Mesendoderm (in vitro differentiated cells): ENCODE measurements at regions not wholly inside any gene's neighbourhood (a gene's known extent, or its start where the extent isn't known, plus 50 kb on each side); places are given as distances from the start of the nearest gene placed in this dataset.

Experiments
- DNase-seq: peaks from one replicate; pipeline ENCODE4 v3.0.0; 2013
- H2AK5ac ChIP-seq: 2 replicates; pipeline ENCODE4 v1.6.1; 2013; ENCODE audit warnings: low read length, inconsistent platforms
- H2BK120ac ChIP-seq: 2 replicates; pipeline ENCODE4 v1.6.1; 2013; ENCODE audit warnings: low read depth, mild to moderate bottlenecking, low read length, moderate library complexity, mixed read lengths
- H2BK15ac ChIP-seq: replicated peaks from 2 replicates; pipeline ENCODE4 v1.6.1; 2013; ENCODE audit warnings: low read depth, mild to moderate bottlenecking, moderate library complexity
- H2BK5ac ChIP-seq: 2 replicates; pipeline ENCODE4 v1.6.1; 2013; ENCODE audit warnings: low read length, inconsistent platforms
- H3K18ac ChIP-seq: 2 replicates; pipeline ENCODE4 v1.6.1; 2013; ENCODE audit warnings: mild to moderate bottlenecking, low read length, mixed read lengths
- H3K23ac ChIP-seq: one replicate; pipeline ENCODE4 v1.6.1; 2013; ENCODE audit warnings: low read length
- H3K27ac ChIP-seq: 2 replicates; pipeline ENCODE4 v1.5.1; 2013; ENCODE audit warnings: low read depth, mild to moderate bottlenecking, inconsistent platforms, low read length, moderate library complexity
- H3K27me3 ChIP-seq: 2 replicates; pipeline ENCODE4 v1.6.1; 2013; ENCODE audit warnings: low read length, control low read depth, mild to moderate bottlenecking, inconsistent platforms; ENCODE audit not compliant: insufficient read depth, poor library complexity
- H3K36me3 ChIP-seq: 2 replicates; pipeline ENCODE4 v1.6.1; 2013; ENCODE audit warnings: low read length, inconsistent platforms; ENCODE audit not compliant: control insufficient read depth, insufficient read depth
- H3K4ac ChIP-seq: one replicate; pipeline ENCODE4 v1.6.1; 2013; ENCODE audit warnings: low read depth, mild to moderate bottlenecking, low read length, moderate library complexity
- H3K4me1 ChIP-seq: 2 replicates; pipeline ENCODE4 v1.6.1; 2013; ENCODE audit warnings: low read depth, low read length, inconsistent platforms; ENCODE audit not compliant: control insufficient read depth
- H3K4me2 ChIP-seq: 2 replicates; pipeline ENCODE4 v1.6.1; 2013; ENCODE audit warnings: low read length
- H3K4me3 ChIP-seq: 2 replicates; pipeline ENCODE4 v1.5.1; 2013; ENCODE audit warnings: mild to moderate bottlenecking, low read length
- H3K56ac ChIP-seq: one replicate; pipeline ENCODE4 v1.6.1; 2013; ENCODE audit warnings: low read length
- H3K79me1 ChIP-seq: 2 replicates; pipeline ENCODE4 v1.6.1; 2013; ENCODE audit warnings: low read length, inconsistent platforms
- H3K79me2 ChIP-seq: 2 replicates; pipeline ENCODE4 v1.6.1; 2013; ENCODE audit warnings: mild to moderate bottlenecking, low read length; ENCODE audit not compliant: control insufficient read depth, insufficient read depth
- H3K9ac ChIP-seq: 2 replicates; pipeline ENCODE4 v1.6.1; 2013; ENCODE audit warnings: low read length, inconsistent platforms
- H4K5ac ChIP-seq: one replicate; pipeline ENCODE4 v1.6.1; 2013; ENCODE audit warnings: low read length
- H4K8ac ChIP-seq: one replicate; pipeline ENCODE4 v1.6.1; 2013; ENCODE audit warnings: low read depth, mild to moderate bottlenecking, control low read depth, low read length, moderate library complexity
- WGBS: extraction: QIAGEN DNeasy Blood & Tissue Kit; methylation state at CpG from one replicate; pipeline ENCODE4 v1.1.7; 2013; ENCODE audit warnings: low lambda C conversion rate, missing lambda C conversion rate; ENCODE audit not compliant: insufficient coverage; ENCODE audit errors: extremely low coverage; 5-methylcytosine and 5-hydroxymethylcytosine counted together

DNA sequence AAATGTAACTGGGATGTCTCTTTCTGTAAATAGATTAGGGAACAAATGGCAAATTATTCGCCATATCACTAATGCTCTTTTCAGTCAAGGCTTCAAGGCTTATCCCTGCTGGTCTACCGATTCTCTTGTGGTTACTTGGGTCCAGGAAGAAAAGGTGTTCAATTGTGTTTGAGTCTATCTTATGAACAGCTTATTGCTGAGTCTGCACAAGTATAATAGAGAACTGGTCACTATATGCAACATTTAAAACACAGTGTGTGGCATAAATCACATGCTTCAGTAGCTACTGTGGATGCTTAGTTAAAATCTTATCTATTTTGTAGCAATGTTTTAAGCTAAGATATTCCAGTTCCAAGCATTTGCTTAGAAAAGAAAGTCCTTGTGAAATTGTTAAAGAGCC, 274.2 kb upstream of the FAM174A start:
- DNase-seq: no peak
- Histone ChIP-seq H3K23ac (no peak overlapping the region), H3K79me2 (no peaks in the 10 kb centered on the region), H3K4me2 (no peak overlapping the region), H3K4ac (no peak overlapping the region), H4K5ac (no peak overlapping the region), H3K4me3 (no peak overlapping the region), H4K8ac (no peak overlapping the region), H3K18ac (no peak overlapping the region), H3K56ac (no peak overlapping the region), H2BK5ac (no peak overlapping the region), H3K79me1 (no peaks in the 10 kb centered on the region), H3K27me3 (no peaks in the 10 kb centered on the region), H3K4me1 (no peaks in the 10 kb centered on the region), H3K9ac (no peak overlapping the region), H2AK5ac (no peak overlapping the region), H3K27ac (no peak overlapping the region), H2BK15ac (no peak overlapping the region), H3K36me3 (no peaks in the 10 kb centered on the region), H2BK120ac (no peak overlapping the region)
- WGBS: no CpG with 5 or more reads among the region's 2 CpGs

DNA sequence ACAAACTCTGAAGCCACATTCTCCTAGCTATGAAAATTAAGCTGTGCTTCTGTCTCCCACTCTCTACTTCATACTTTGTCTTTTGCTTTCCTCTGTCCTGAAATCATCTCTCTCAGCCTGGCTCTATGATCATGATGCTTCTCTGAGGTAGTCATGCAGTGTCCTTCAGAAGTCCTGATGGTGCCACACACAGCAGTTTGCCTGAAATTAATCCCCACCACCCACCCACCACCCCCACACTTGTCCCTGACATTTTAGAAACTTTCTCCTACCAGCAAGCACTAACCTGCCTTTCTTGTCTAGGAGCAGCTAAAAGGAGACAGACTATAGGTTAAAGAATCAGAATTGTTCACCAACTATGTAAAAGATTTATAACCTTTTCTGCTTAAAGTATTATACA, 282.2 kb upstream of the FAM174A start:
- Histone ChIP-seq H3K56ac (no peak overlapping the region), H3K4me2 (no peak overlapping the region), H2AK5ac (no peak overlapping the region), H3K79me2 (no peaks in the 10 kb centered on the region), H3K23ac (no peak overlapping the region), H3K36me3 (no peaks in the 10 kb centered on the region), H2BK120ac (no peak overlapping the region), H3K79me1 (no peaks in the 10 kb centered on the region), H2BK5ac (no peak overlapping the region), H3K27ac (no peak overlapping the region), H2BK15ac (no peak overlapping the region), H3K4ac (no peak overlapping the region), H3K27me3 (no peaks in the 10 kb centered on the region), H3K4me3 (no peak overlapping the region), H3K9ac (no peak overlapping the region), H3K4me1 (no peaks in the 10 kb centered on the region), H4K8ac (no peak overlapping the region), H4K5ac (no peak overlapping the region), H3K18ac (no peak overlapping the region)
- DNase-seq: no peak

DNA sequence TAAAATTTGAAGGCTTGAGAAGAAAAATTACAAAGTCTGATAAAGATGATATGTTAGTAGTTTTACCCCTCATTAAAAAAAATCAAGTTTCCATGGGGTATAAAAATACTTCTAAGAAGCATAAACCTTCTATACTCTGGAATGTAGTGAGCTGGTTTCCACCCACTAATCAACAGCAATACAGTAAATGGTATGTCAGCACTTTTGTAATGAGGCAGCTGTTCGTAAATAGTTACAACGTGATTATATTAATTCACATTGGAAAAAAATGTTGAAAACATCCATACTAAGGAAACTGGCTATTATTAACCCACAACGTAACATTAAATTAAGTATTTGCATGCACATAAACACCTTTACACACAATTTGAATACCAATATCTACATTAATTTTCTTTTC, 283.1 kb upstream of the FAM174A start:
- H3K4me3 ChIP-seq: no peak overlapping the region
- H3K4ac ChIP-seq: no peak overlapping the region
- no peak overlapping the region for H2BK15ac ChIP-seq
- no peak overlapping the region for H2BK120ac ChIP-seq
- no peak overlapping the region for H2AK5ac ChIP-seq
- no peaks in the 10 kb centered on the region for H3K4me1 ChIP-seq
- H3K56ac ChIP-seq: no peak overlapping the region
- H3K18ac ChIP-seq: no peak overlapping the region
- H3K36me3 ChIP-seq: no peaks in the 10 kb centered on the region
- no peaks in the 10 kb centered on the region for H3K79me2 ChIP-seq
- no peak for DNase-seq
- H4K5ac ChIP-seq: no peak overlapping the region
- H3K4me2 ChIP-seq: no peak overlapping the region
- H3K9ac ChIP-seq: no peak overlapping the region
- H3K27me3 ChIP-seq: no peaks in the 10 kb centered on the region
- WGBS: 100% methylated on average over 1 of the region's 3 CpGs
- H3K27ac ChIP-seq: no peak overlapping the region
- no peak overlapping the region for H4K8ac ChIP-seq
- no peak overlapping the region for H2BK5ac ChIP-seq
- H3K23ac ChIP-seq: no peak overlapping the region
- no peaks in the 10 kb centered on the region for H3K79me1 ChIP-seq

DNA sequence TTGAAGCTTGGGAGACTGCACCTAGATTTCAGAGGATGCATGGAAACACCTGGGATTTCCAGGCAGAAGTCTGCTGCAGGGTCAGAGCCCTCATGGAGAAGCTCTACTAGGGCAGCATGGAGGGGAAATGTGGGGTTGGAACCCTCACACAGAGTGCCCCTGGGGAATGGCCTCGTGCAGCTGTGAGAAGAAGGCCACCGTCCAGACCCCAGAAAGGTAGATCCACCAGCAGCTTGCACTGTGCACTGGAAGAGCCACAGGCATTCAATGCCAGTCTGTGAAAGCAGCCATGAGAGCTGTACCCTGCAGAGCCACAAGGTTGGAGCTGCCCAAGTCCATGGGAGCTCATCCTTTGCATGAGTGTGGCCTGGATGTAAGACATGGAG, 285.3 kb upstream of the FAM174A start:
- H3K23ac ChIP-seq: no peak overlapping the region
- no peak overlapping the region for H2BK15ac ChIP-seq
- no peak overlapping the region for H3K18ac ChIP-seq
- no peak overlapping the region for H3K56ac ChIP-seq
- H3K9ac ChIP-seq: no peak overlapping the region
- H3K4me3 ChIP-seq: no peak overlapping the region
- H3K4ac ChIP-seq: no peak overlapping the region
- no peak overlapping the region for H3K4me2 ChIP-seq
- no peak overlapping the region for H2BK5ac ChIP-seq
- H3K36me3 ChIP-seq: no peaks in the 10 kb centered on the region
- DNase-seq: no peak
- no peaks in the 10 kb centered on the region for H3K79me2 ChIP-seq
- no peaks in the 10 kb centered on the region for H3K79me1 ChIP-seq
- no peak overlapping the region for H4K5ac ChIP-seq
- no peak overlapping the region for H3K27ac ChIP-seq
- no peaks in the 10 kb centered on the region for H3K4me1 ChIP-seq
- H3K27me3 ChIP-seq: no peaks in the 10 kb centered on the region
- H2BK120ac ChIP-seq: no peak overlapping the region
- no peak overlapping the region for H4K8ac ChIP-seq
- H2AK5ac ChIP-seq: no peak overlapping the region
- WGBS: no CpG with 5 or more reads among the region's 2 CpGs

DNA sequence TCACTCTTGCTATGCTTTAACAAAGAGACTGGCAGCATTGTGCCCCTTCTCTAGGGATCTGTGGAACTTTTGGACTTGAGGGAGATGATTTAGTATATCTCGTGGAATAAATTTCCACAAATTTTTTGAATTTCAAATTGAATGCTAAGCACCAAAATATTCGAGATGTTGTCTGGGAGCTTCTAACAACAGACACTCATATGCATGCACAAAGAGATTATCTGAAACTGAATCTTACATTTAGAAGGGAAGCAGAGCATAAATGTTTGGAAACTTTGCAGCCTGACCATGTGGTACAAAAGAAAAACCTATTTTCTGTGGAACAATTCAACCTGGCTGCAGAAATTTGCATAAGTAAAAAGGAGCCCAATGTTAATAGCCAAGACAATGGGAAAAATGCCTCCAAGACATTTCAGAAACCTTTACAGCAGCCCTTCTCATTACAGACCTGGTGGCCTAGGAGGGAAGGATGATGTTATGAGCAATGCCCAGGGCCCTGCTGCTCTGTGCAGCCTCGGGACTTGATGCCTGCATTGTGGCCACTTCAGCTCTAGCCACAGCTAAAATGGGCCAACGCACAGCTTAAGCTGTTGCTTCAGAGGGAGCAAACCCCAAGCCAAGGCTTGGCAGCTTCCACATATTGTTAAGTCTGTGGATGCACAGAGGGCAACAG, 285.8 kb upstream of the FAM174A start:
- Histone ChIP-seq H3K9ac (no peak overlapping the region), H3K4me2 (no peak overlapping the region), H3K4me1 (no peaks in the 10 kb centered on the region), H3K4ac (no peak overlapping the region), H3K23ac (no peak overlapping the region), H4K5ac (no peak overlapping the region), H3K27ac (no peak overlapping the region), H2BK5ac (no peak overlapping the region), H4K8ac (no peak overlapping the region), H3K4me3 (no peak overlapping the region), H2AK5ac (no peak overlapping the region), H2BK120ac (no peak overlapping the region), H3K79me1 (no peaks in the 10 kb centered on the region), H2BK15ac (no peak overlapping the region), H3K18ac (no peak overlapping the region), H3K27me3 (no peaks in the 10 kb centered on the region), H3K79me2 (no peaks in the 10 kb centered on the region), H3K56ac (no peak overlapping the region), H3K36me3 (no peaks in the 10 kb centered on the region)
- no CpG with 5 or more reads among the region's 4 CpGs for WGBS
- DNase-seq: no peak

DNA sequence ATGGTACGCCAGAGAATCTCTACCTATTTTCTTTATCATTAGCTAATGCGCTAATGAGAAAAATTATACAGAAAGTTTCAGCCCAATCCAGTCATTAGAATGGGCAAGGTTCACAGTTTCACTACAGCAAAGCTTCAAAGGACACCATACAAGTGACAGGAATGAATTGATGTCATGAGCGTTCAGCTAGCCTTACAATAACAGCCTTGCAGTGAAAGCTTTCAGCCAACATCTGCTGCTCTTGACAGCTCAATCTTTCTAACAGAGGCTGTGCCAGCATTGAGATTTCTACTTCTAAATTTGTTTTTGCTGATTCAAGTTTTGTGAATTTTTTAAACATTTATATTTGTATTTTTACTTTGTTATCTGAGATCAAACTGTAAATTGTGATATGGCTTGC, 302.4 kb upstream of the FAM174A start:
- Histone ChIP-seq H3K23ac (no peak overlapping the region), H3K9ac (no peak overlapping the region), H3K79me2 (no peaks in the 10 kb centered on the region), H2BK5ac (no peak overlapping the region), H2BK120ac (no peak overlapping the region), H2BK15ac (no peak overlapping the region), H3K18ac (no peak overlapping the region), H3K4me1 (no peaks in the 10 kb centered on the region), H3K4me3 (no peak overlapping the region), H4K8ac (no peak overlapping the region), H4K5ac (no peak overlapping the region), H3K56ac (no peak overlapping the region), H3K4ac (no peak overlapping the region), H3K27me3 (no peaks in the 10 kb centered on the region), H3K79me1 (no peaks in the 10 kb centered on the region), H3K27ac (no peak overlapping the region), H3K36me3 (no peaks in the 10 kb centered on the region), H2AK5ac (no peak overlapping the region), H3K4me2 (no peak overlapping the region)
- WGBS: no CpG with 5 or more reads among the region's 3 CpGs
- DNase-seq: no peak
